Nephron (organoid): ENCODE measurements at regions not wholly inside any gene's neighbourhood (a gene's known extent, or its start where the extent isn't known, plus 50 kb on each side); places are given as distances from the start of the nearest gene placed in this dataset.

Experiments
- H3K27ac Mint-ChIP-seq, 3 experiments: 2 replicates each; pipeline ENCODE4 v1.8.0; 2020; ENCODE audit warnings: mixed read lengths in 3 of 3, mild to moderate bottlenecking in 2 of 3, moderate library complexity in 1 of 3
- H3K27me3 Mint-ChIP-seq: 2 replicates; pipeline ENCODE4 v1.8.0; 2021; ENCODE audit warnings: low read depth, mild to moderate bottlenecking, moderate library complexity, mixed read lengths
- H3K36me3 Mint-ChIP-seq: 2 replicates; pipeline ENCODE4 v1.8.0; 2020; ENCODE audit warnings: low read depth, mixed read lengths
- H3K4me1 Mint-ChIP-seq: 2 replicates; pipeline ENCODE4 v1.8.0; 2020; ENCODE audit warnings: mixed read lengths
- H3K4me3 Mint-ChIP-seq, 3 experiments: 2 replicates each; pipeline ENCODE4 v1.8.0; 2020; ENCODE audit warnings: mild to moderate bottlenecking in 3 of 3, mixed read lengths in 3 of 3, moderate library complexity in 2 of 3
- H3K9me3 Mint-ChIP-seq: 2 replicates; pipeline ENCODE4 v1.8.0; 2020; ENCODE audit warnings: mixed read lengths
- TF ChIP-seq, protein P1 (sequence below), 3 experiments: fragments of 200-600 bp; sonication (generic); IDR thresholded peaks; one replicate each; pipeline ENCODE4 v1.5.0; 2021; ENCODE audit warnings: antibody characterized with exemption in 3 of 3; ENCODE audit not compliant: unreplicated experiment in 3 of 3

DNA sequence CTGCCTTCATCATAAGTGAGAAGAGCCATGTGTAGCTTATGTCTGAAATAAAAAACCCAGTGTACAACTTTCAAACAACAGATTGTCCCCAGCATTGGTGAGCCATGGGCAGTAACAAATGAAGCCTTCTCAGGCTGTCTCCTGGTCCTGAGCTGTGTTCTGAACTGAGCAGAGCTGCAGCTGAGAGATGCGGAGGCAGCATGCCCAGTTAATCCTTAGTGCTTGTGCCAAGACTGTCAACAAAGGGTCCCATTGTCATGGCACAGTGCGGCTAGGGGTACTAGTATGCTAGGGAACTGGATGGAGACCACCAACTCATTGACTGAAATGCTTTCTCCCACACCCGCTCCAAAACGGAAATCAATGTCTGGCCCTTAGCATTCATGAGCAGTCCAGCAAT is 154.3 kb downstream of the RMST start:
- H3K4me1 Mint-ChIP-seq: no peaks in the 10 kb centered on the region
- H3K27ac Mint-ChIP-seq: no peak overlapping the region
- H3K4me3 Mint-ChIP-seq: no peak overlapping the region
- H3K27me3 Mint-ChIP-seq: no peaks in the 10 kb centered on the region
- peaks cover 8% of the 10 kb centered on the region for H3K9me3 Mint-ChIP-seq
- no peaks in the 10 kb centered on the region for H3K36me3 Mint-ChIP-seq
- TF ChIP-seq, protein P1, sequence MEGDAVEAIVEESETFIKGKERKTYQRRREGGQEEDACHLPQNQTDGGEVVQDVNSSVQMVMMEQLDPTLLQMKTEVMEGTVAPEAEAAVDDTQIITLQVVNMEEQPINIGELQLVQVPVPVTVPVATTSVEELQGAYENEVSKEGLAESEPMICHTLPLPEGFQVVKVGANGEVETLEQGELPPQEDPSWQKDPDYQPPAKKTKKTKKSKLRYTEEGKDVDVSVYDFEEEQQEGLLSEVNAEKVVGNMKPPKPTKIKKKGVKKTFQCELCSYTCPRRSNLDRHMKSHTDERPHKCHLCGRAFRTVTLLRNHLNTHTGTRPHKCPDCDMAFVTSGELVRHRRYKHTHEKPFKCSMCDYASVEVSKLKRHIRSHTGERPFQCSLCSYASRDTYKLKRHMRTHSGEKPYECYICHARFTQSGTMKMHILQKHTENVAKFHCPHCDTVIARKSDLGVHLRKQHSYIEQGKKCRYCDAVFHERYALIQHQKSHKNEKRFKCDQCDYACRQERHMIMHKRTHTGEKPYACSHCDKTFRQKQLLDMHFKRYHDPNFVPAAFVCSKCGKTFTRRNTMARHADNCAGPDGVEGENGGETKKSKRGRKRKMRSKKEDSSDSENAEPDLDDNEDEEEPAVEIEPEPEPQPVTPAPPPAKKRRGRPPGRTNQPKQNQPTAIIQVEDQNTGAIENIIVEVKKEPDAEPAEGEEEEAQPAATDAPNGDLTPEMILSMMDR (IDR thresholded peaks at IDR 0.05; ENCODE audit: unreplicated experiment in 3 of 3): no peak

DNA sequence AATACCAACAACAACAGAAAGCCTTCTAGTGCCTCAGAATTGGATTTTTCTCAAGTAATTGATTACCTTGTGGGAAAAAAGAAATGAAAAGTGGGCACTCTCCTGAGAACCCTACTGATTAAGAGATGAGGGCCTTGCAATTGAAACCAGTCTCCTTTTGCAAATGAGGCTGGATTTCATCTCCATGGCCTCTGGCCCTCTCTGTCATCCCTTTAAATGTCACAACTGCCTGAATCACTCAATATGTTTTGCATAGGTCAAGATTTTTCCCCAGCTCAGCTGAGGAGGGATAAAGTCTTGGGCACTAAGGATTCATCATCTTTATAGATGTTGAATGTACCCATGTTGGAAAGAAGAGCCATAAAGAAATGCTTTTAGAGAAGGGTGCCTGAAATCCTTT is 166.4 kb downstream of the RMST start:
- H3K9me3 Mint-ChIP-seq: no peaks in the 10 kb centered on the region
- H3K27ac Mint-ChIP-seq: no peak overlapping the region
- H3K4me3 Mint-ChIP-seq: no peak overlapping the region
- peaks cover 5% of the 10 kb centered on the region for H3K4me1 Mint-ChIP-seq
- no peaks in the 10 kb centered on the region for H3K36me3 Mint-ChIP-seq
- H3K27me3 Mint-ChIP-seq: no peaks in the 10 kb centered on the region
- TF ChIP-seq, protein P1 (IDR thresholded peaks at IDR 0.05; ENCODE audit: unreplicated experiment in 3 of 3): no peak

- H3K27ac Mint-ChIP-seq: no peak overlapping the region
- no peak overlapping the region for H3K4me3 Mint-ChIP-seq
- H3K9me3 Mint-ChIP-seq: no peaks in the 10 kb centered on the region
- TF ChIP-seq, protein P1 (IDR thresholded peaks at IDR 0.05; ENCODE audit: unreplicated experiment in 3 of 3): no peak
- H3K4me1 Mint-ChIP-seq: peaks cover 5% of the 10 kb centered on the region
- H3K36me3 Mint-ChIP-seq: no peaks in the 10 kb centered on the region
- no peaks in the 10 kb centered on the region for H3K27me3 Mint-ChIP-seq
Observed at GRCh38 chr12:97629382-97629781, 166.8 kb downstream of the RMST start.

GRCh38 chr12:97630356-97630755 is 167.8 kb downstream of the RMST start:
- peaks cover 3% of the 10 kb centered on the region for H3K27me3 Mint-ChIP-seq
- H3K27ac Mint-ChIP-seq: no peak overlapping the region
- TF ChIP-seq, protein P1 (IDR thresholded peaks at IDR 0.05; ENCODE audit: unreplicated experiment in 3 of 3): no peak
- no peaks in the 10 kb centered on the region for H3K36me3 Mint-ChIP-seq
- no peaks in the 10 kb centered on the region for H3K9me3 Mint-ChIP-seq
- peaks cover 5% of the 10 kb centered on the region for H3K4me1 Mint-ChIP-seq
- H3K4me3 Mint-ChIP-seq: no peak overlapping the region

- peaks cover 5% of the 10 kb centered on the region for H3K4me1 Mint-ChIP-seq
- H3K27me3 Mint-ChIP-seq: peaks cover 4% of the 10 kb centered on the region
- no peak overlapping the region for H3K4me3 Mint-ChIP-seq
- no peaks in the 10 kb centered on the region for H3K36me3 Mint-ChIP-seq
- H3K27ac Mint-ChIP-seq: no peak overlapping the region
- H3K9me3 Mint-ChIP-seq: no peaks in the 10 kb centered on the region
- TF ChIP-seq, protein P1 (IDR thresholded peaks at IDR 0.05; ENCODE audit: unreplicated experiment in 3 of 3): no peak
Observed at GRCh38 chr12:97630875-97631274, 168.3 kb downstream of the RMST start.

GRCh38 chr12:97637770-97638169 is 175.2 kb downstream of the RMST start:
- H3K4me1 Mint-ChIP-seq: no peaks in the 10 kb centered on the region
- TF ChIP-seq, protein P1 (IDR thresholded peaks at IDR 0.05; ENCODE audit: unreplicated experiment in 3 of 3): no peak
- H3K27ac Mint-ChIP-seq: no peak overlapping the region
- no peaks in the 10 kb centered on the region for H3K9me3 Mint-ChIP-seq
- no peak overlapping the region for H3K4me3 Mint-ChIP-seq
- H3K36me3 Mint-ChIP-seq: no peaks in the 10 kb centered on the region
- H3K27me3 Mint-ChIP-seq: peaks cover 4% of the 10 kb centered on the region
